GM12874 (cell line): ENCODE measurements at regions not wholly inside any gene's neighbourhood (a gene's known extent, or its start where the extent isn't known, plus 50 kb on each side); places are given as distances from the start of the nearest gene placed in this dataset.

Experiments used
- CTCF ChIP-seq: IDR thresholded peaks from 2 replicates; pipeline ENCODE4 v1.5.1; 2011; ENCODE audit warnings: low read depth, mild to moderate bottlenecking, control low read depth, low read length, moderate library complexity; ENCODE audit not compliant: insufficient read depth

- TF ChIP-seq CTCF = no peak
These were observed 182.3 kb upstream of the STK17B start for GRCh38 chr2:196353717-196354116.

- no peak for TF ChIP-seq CTCF
These were observed 182.8 kb upstream of the STK17B start for GRCh38 chr2:196354186-196354585.

- no peak for TF ChIP-seq CTCF
These were observed 185.0 kb upstream of the STK17B start for GRCh38 chr2:196356332-196356731.

- TF ChIP-seq CTCF = no peak
These were observed 189.3 kb upstream of the STK17B start for GRCh38 chr2:196360650-196361049.

- no peak for TF ChIP-seq CTCF
These were observed 190.4 kb upstream of the STK17B start for GRCh38 chr2:196361606-196362326.

- TF ChIP-seq CTCF = no peak
These were observed 191.7 kb upstream of the STK17B start for GRCh38 chr2:196362973-196363549.

GRCh38 chr2:196365145-196365544 lies 193.8 kb upstream of the STK17B start:
- TF ChIP-seq CTCF = no peak
